ENCODE measurements at regions not wholly inside any gene's neighbourhood (a gene's known extent, or its start where the extent isn't known, plus 50 kb on each side); places are given as distances from the start of the nearest gene placed in this dataset.

DNA sequence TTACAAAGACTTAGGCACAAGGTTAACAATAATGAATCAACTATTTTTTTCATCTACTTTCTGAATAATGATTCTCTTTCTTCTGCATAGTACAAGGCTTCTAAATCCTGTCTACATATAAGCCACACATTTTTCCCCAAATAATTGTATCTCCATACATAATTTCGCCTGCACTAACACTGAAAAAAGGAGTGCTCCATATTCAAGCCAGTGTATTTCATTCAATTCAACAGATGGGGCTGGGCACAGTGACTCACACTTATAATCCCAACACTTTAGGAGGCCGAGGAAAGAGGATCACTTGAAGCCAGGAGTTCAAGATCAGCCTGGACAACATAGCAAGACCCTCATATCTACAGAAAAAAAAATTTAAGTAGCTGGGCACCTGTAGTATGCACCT is 86.0 kb upstream of the ZNF800 start:
- Histone ChIP-seq H3K4me1 (no peaks in the 10 kb centered on the region), H3K4me2 (no peak overlapping the region), H3K9ac (no peak overlapping the region), H3K79me2 (ENCODE audit: low read depth) (no peaks in the 10 kb centered on the region), H3K9me3 (ENCODE audit: low read depth) (no peaks in the 10 kb centered on the region), H3K36me3 (no peaks in the 10 kb centered on the region), H3K27me3 (peaks cover 11% of the 10 kb centered on the region), H2AFZ (replicated peaks) (no peak overlapping the region), H4K20me1 (ENCODE audit: low read depth) (no peaks in the 10 kb centered on the region), H3K4me3 (no peak overlapping the region), H3K27ac (no peak overlapping the region), H3F3A (ENCODE audit: low read depth) (no peaks in the 10 kb centered on the region)
- Mint-ChIP-seq H3K27ac (no peak overlapping the region), H3K36me3 (no peaks in the 10 kb centered on the region), H3K9me3 (no peaks in the 10 kb centered on the region), H3K4me3 (no peak overlapping the region), H3K27me3 (ENCODE audit: insufficient read depth, low read depth) (peaks cover 2% of the 10 kb centered on the region), H3K4me1 (no peaks in the 10 kb centered on the region)
- TF ChIP-seq EZH2phosphoT487 (IDR thresholded peaks at IDR 0.05), result no peak
- TF ChIP-seq, protein P1, sequence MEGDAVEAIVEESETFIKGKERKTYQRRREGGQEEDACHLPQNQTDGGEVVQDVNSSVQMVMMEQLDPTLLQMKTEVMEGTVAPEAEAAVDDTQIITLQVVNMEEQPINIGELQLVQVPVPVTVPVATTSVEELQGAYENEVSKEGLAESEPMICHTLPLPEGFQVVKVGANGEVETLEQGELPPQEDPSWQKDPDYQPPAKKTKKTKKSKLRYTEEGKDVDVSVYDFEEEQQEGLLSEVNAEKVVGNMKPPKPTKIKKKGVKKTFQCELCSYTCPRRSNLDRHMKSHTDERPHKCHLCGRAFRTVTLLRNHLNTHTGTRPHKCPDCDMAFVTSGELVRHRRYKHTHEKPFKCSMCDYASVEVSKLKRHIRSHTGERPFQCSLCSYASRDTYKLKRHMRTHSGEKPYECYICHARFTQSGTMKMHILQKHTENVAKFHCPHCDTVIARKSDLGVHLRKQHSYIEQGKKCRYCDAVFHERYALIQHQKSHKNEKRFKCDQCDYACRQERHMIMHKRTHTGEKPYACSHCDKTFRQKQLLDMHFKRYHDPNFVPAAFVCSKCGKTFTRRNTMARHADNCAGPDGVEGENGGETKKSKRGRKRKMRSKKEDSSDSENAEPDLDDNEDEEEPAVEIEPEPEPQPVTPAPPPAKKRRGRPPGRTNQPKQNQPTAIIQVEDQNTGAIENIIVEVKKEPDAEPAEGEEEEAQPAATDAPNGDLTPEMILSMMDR (IDR thresholded peaks at IDR 0.05), result no peak
- no peak for TF ChIP-seq EZH2 (IDR thresholded peaks at IDR 0.05)
- no peak for DNase-seq (ENCODE audit: low spot score)

DNA sequence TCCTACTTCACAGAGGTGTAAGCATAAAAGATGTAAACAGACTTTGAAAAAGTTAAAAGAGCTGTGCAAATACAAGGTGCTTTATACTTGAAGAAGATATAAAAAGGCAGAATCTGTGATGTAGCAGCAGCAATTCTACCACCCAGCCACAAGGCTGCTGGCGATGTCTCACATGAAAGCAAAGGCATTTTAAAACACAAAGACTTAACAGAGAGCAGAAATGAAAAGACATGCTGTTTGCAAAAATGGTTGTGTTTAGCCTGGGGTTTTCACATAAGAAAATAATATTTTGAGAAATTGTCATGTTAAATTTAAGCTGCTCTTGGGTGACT is 85.5 kb upstream of the ZNF800 start:
- H3K4me2 ChIP-seq, result no peak overlapping the region
- DNase-seq (ENCODE audit: low spot score), result peak; percentile 7
- no peak overlapping the region for H2AFZ ChIP-seq (replicated peaks)
- no peak overlapping the region for H3K9ac ChIP-seq
- no peaks in the 10 kb centered on the region for H3K4me1 Mint-ChIP-seq
- no peak overlapping the region for H3K4me3 ChIP-seq
- no peaks in the 10 kb centered on the region for H4K20me1 ChIP-seq (ENCODE audit: low read depth)
- H3K79me2 ChIP-seq (ENCODE audit: low read depth), result no peaks in the 10 kb centered on the region
- H3K36me3 Mint-ChIP-seq, result no peaks in the 10 kb centered on the region
- no peak overlapping the region for H3K27ac ChIP-seq
- peaks cover 2% of the 10 kb centered on the region for H3K27me3 Mint-ChIP-seq (ENCODE audit: insufficient read depth, low read depth)
- no peaks in the 10 kb centered on the region for H3F3A ChIP-seq (ENCODE audit: low read depth)
- no peak overlapping the region for H3K27ac Mint-ChIP-seq
- H3K4me1 ChIP-seq, result no peaks in the 10 kb centered on the region
- H3K4me3 Mint-ChIP-seq, result no peak overlapping the region
- H3K9me3 Mint-ChIP-seq, result no peaks in the 10 kb centered on the region
- TF ChIP-seq, protein P1 (IDR thresholded peaks at IDR 0.05), result peak; percentile 34
- TF ChIP-seq EZH2phosphoT487 (IDR thresholded peaks at IDR 0.05) (no peak), EZH2 (IDR thresholded peaks at IDR 0.05) (no peak)
- no peaks in the 10 kb centered on the region for H3K36me3 ChIP-seq
- peaks cover 11% of the 10 kb centered on the region for H3K27me3 ChIP-seq
- no peaks in the 10 kb centered on the region for H3K9me3 ChIP-seq (ENCODE audit: low read depth)

DNA sequence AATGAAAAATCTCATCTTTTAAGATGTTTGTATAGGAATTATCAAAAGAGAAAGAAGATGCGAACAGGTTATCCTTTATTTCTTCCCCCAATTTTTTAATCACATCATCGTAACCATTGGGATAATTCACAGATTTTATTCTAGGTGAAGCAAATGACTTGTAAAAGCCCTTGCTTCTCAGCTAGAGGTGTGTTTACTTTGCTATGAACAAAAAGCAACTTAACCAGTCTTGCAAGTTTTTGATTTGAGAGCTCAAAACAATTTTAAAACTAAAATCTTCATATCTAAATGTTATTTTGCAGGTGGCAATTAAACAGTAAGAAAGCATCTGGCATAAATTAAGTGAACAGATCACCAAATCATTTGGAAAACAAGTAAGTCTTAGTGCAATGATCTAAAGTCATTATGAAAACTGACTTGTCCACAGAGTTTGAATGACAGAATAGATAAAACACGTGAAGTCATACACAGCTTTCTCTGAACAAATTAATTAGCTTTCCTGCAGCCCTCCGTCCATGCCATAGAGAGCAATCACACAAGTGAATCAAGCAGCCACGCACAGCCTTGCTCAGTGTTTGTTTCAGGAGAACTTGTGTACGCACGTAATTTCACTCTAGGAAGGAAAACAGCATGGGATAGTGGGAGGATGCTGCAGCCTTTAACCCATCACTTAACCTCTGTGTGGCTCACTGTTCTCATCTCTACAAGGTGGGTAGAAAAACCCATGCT is 85.0 kb upstream of the ZNF800 start:
- H3F3A ChIP-seq (ENCODE audit: low read depth), result no peaks in the 10 kb centered on the region
- TF ChIP-seq EZH2 (IDR thresholded peaks at IDR 0.05) (no peak), EZH2phosphoT487 (IDR thresholded peaks at IDR 0.05) (no peak)
- TF ChIP-seq, protein P1 (IDR thresholded peaks at IDR 0.05), result no peak
- H3K27ac ChIP-seq, result no peak overlapping the region
- H3K27me3 ChIP-seq, result peaks cover 9% of the 10 kb centered on the region
- no peak overlapping the region for H2AFZ ChIP-seq (replicated peaks)
- Mint-ChIP-seq H3K9me3 (no peaks in the 10 kb centered on the region), H3K27ac (no peak overlapping the region), H3K4me3 (no peak overlapping the region), H3K27me3 (ENCODE audit: insufficient read depth, low read depth) (peaks cover 2% of the 10 kb centered on the region), H3K4me1 (no peaks in the 10 kb centered on the region), H3K36me3 (no peaks in the 10 kb centered on the region)
- H4K20me1 ChIP-seq (ENCODE audit: low read depth), result no peaks in the 10 kb centered on the region
- H3K9me3 ChIP-seq (ENCODE audit: low read depth), result no peaks in the 10 kb centered on the region
- no peak for DNase-seq (ENCODE audit: low spot score)
- no peak overlapping the region for H3K4me3 ChIP-seq
- no peak overlapping the region for H3K9ac ChIP-seq
- no peaks in the 10 kb centered on the region for H3K36me3 ChIP-seq
- no peaks in the 10 kb centered on the region for H3K79me2 ChIP-seq (ENCODE audit: low read depth)
- no peaks in the 10 kb centered on the region for H3K4me1 ChIP-seq
- H3K4me2 ChIP-seq, result no peak overlapping the region

Data from neural progenitor cell (in vitro differentiated cells).